ENCODE measurements at regions not wholly inside any gene's neighbourhood (a gene's known extent, or its start where the extent isn't known, plus 50 kb on each side); places are given as distances from the start of the nearest gene placed in this dataset.
"Not testable (repeated sequence)": the region's sequence is repeated elsewhere in the genome, so short reads cannot be mapped to it uniquely, and the experiment has no call there.

- H3K9ac ChIP-seq (ENCODE audit: low read depth, low read length); H3K4me3 ChIP-seq (ENCODE audit: low read length); H3K9me3 ChIP-seq (ENCODE audit: insufficient read depth, low read depth, low read length); H3K4me1 ChIP-seq (ENCODE audit: insufficient read depth, low read length); H3K27ac ChIP-seq (ENCODE audit: low read length); H3K27me3 ChIP-seq (ENCODE audit: insufficient read depth, low read length); H3K36me3 ChIP-seq (ENCODE audit: insufficient read depth, low read depth, low read length): not testable (repeated sequence)
Observed at GRCh38 chrY:12299796-12300195, 401.2 kb upstream of the USP9Y start.

DNA sequence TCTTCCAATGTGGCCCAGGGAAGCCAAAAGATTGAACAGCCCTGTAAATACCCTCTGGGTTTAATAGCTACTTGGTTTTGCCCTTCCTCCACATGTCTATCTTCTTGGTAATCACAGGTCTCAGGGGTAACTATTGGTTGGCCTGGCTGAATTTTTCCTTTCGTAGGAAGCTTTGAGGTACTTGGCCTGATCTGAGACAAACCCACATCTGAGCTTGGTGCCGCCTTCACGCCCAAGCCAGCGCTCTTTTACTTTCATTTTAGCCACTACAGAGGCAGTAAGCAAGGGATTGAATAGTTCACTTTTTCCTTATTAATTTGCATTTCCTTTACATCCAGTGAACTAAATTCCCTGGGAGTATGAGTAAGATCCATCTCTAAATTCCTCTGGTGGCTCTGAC lies 397.6 kb upstream of the USP9Y start:
- Histone ChIP-seq H3K36me3 (ENCODE audit: insufficient read depth, low read depth, low read length) (no peaks in the 10 kb centered on the region), H3K27ac (ENCODE audit: low read length) (no peak overlapping the region), H3K9ac (ENCODE audit: low read depth, low read length) (no peak overlapping the region), H3K4me1 (ENCODE audit: insufficient read depth, low read length) (no peaks in the 10 kb centered on the region), H3K9me3 (ENCODE audit: insufficient read depth, low read depth, low read length) (peaks cover 4% of the 10 kb centered on the region; the same call in 1 of the 2 replicates), H3K4me3 (ENCODE audit: low read length) (no peak overlapping the region), H3K27me3 (ENCODE audit: insufficient read depth, low read length) (no peaks in the 10 kb centered on the region)

- Histone ChIP-seq H3K27me3 (ENCODE audit: insufficient read depth, low read length) (no peaks in the 10 kb centered on the region), H3K9me3 (ENCODE audit: insufficient read depth, low read depth, low read length) (peaks cover 4% of the 10 kb centered on the region; the same call in 1 of the 2 replicates), H3K4me3 (ENCODE audit: low read length) (no peak overlapping the region), H3K4me1 (ENCODE audit: insufficient read depth, low read length) (no peaks in the 10 kb centered on the region), H3K9ac (ENCODE audit: low read depth, low read length) (no peak overlapping the region), H3K36me3 (ENCODE audit: insufficient read depth, low read depth, low read length) (no peaks in the 10 kb centered on the region), H3K27ac (ENCODE audit: low read length) (no peak overlapping the region)
Observed at GRCh38 chrY:12305456-12305855, 395.6 kb upstream of the USP9Y start.

DNA sequence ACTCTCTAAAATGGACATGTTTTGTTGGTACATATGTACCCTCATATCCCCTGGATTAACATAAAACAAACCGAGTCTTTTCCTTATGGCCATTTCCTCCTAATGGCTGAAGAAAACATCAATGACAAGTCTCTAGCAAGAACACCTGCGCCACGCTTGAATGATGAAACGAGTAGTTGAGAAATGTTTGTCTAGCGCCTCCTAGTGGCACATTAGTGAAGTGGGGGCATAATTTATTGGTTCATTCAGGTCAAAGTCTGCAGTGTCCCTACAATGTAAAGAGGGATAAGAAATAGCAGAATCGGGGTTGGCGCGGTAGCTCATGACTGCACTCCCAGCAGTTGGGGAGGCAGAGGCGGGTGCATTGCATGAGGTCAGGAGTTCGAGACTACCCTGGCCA lies 391.8 kb upstream of the USP9Y start:
- peaks cover 15% of the 10 kb centered on the region for H3K9me3 ChIP-seq (ENCODE audit: insufficient read depth, low read depth, low read length)
- no peak overlapping the region for H3K4me3 ChIP-seq (ENCODE audit: low read length)
- H3K9ac ChIP-seq (ENCODE audit: low read depth, low read length) = no peak overlapping the region
- H3K36me3 ChIP-seq (ENCODE audit: insufficient read depth, low read depth, low read length) = no peaks in the 10 kb centered on the region
- no peaks in the 10 kb centered on the region for H3K27me3 ChIP-seq (ENCODE audit: insufficient read depth, low read length)
- no peak overlapping the region for H3K27ac ChIP-seq (ENCODE audit: low read length)
- H3K4me1 ChIP-seq (ENCODE audit: insufficient read depth, low read length) = no peaks in the 10 kb centered on the region

- H3K9ac ChIP-seq (ENCODE audit: low read depth, low read length) = no peak overlapping the region
- no peaks in the 10 kb centered on the region for H3K4me1 ChIP-seq (ENCODE audit: insufficient read depth, low read length)
- H3K36me3 ChIP-seq (ENCODE audit: insufficient read depth, low read depth, low read length) = no peaks in the 10 kb centered on the region
- H3K4me3 ChIP-seq (ENCODE audit: low read length) = no peak overlapping the region
- peaks cover 15% of the 10 kb centered on the region for H3K9me3 ChIP-seq (ENCODE audit: insufficient read depth, low read depth, low read length)
- no peak overlapping the region for H3K27ac ChIP-seq (ENCODE audit: low read length)
- no peaks in the 10 kb centered on the region for H3K27me3 ChIP-seq (ENCODE audit: insufficient read depth, low read length)
Observed at GRCh38 chrY:12310832-12311231, 390.2 kb upstream of the USP9Y start.

GRCh38 chrY:12327751-12328150 lies 373.3 kb upstream of the USP9Y start:
- H3K4me3 ChIP-seq (ENCODE audit: low read length) = no peak overlapping the region
- H3K27ac ChIP-seq (ENCODE audit: low read length) = no peak overlapping the region
- no peaks in the 10 kb centered on the region for H3K9me3 ChIP-seq (ENCODE audit: insufficient read depth, low read depth, low read length)
- no peaks in the 10 kb centered on the region for H3K27me3 ChIP-seq (ENCODE audit: insufficient read depth, low read length)
- H3K9ac ChIP-seq (ENCODE audit: low read depth, low read length) = no peak overlapping the region
- H3K4me1 ChIP-seq (ENCODE audit: insufficient read depth, low read length) = no peaks in the 10 kb centered on the region
- no peaks in the 10 kb centered on the region for H3K36me3 ChIP-seq (ENCODE audit: insufficient read depth, low read depth, low read length)

DNA sequence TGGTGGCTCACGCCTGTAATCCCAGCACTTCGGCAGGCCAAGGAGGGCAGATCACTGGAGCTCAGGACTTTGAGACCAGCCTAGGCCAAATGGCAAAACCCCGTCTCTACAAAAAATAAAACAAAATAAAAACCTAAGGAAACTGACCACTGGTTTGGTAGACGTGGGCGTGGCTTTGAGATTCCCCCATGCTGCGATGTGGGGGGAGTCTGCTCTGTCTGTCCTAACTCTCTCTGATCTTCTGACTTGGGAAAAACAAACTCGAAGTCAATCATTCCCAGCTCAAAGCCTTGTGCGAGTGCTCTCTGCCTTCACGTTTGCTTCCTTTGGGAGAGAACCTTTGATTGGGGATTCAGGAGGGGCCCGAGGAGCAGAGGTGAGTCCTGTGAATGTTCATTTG lies 369.1 kb upstream of the USP9Y start:
- H3K4me3 ChIP-seq (ENCODE audit: low read length); H3K27ac ChIP-seq (ENCODE audit: low read length); H3K4me1 ChIP-seq (ENCODE audit: insufficient read depth, low read length); H3K36me3 ChIP-seq (ENCODE audit: insufficient read depth, low read depth, low read length); H3K9ac ChIP-seq (ENCODE audit: low read depth, low read length); H3K27me3 ChIP-seq (ENCODE audit: insufficient read depth, low read length); H3K9me3 ChIP-seq (ENCODE audit: insufficient read depth, low read depth, low read length): not testable (repeated sequence)

DNA sequence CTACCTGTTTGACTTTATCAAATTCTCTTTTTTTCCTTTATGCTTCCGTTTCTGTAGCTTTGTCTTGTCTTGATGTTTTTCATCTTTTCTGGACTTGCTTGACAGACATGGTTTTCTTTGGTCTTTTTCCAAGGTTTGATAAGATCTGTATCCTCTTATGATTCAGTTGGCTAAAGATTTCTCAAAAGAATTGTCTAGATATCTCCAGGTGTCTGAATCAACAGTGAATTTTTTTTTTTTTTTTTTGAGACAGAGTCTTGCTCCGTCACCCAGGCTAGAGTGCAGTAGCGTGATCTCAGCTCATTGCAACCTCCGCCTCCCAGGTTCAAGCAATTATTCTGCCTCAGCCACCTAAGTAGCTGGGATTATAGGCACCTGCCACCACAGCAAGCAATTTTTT lies 357.8 kb upstream of the USP9Y start:
- no peaks in the 10 kb centered on the region for H3K4me1 ChIP-seq (ENCODE audit: insufficient read depth, low read length)
- H3K4me3 ChIP-seq (ENCODE audit: low read length) = no peak overlapping the region
- H3K27me3 ChIP-seq (ENCODE audit: insufficient read depth, low read length) = no peaks in the 10 kb centered on the region
- no peaks in the 10 kb centered on the region for H3K9me3 ChIP-seq (ENCODE audit: insufficient read depth, low read depth, low read length)
- no peak overlapping the region for H3K27ac ChIP-seq (ENCODE audit: low read length)
- H3K36me3 ChIP-seq (ENCODE audit: insufficient read depth, low read depth, low read length) = no peaks in the 10 kb centered on the region
- no peak overlapping the region for H3K9ac ChIP-seq (ENCODE audit: low read depth, low read length)

- no peaks in the 10 kb centered on the region for H3K36me3 ChIP-seq (ENCODE audit: insufficient read depth, low read depth, low read length)
- H3K9me3 ChIP-seq (ENCODE audit: insufficient read depth, low read depth, low read length) = no peaks in the 10 kb centered on the region
- H3K4me3 ChIP-seq (ENCODE audit: low read length) = no peak overlapping the region
- H3K27ac ChIP-seq (ENCODE audit: low read length) = no peak overlapping the region
- no peaks in the 10 kb centered on the region for H3K4me1 ChIP-seq (ENCODE audit: insufficient read depth, low read length)
- H3K27me3 ChIP-seq (ENCODE audit: insufficient read depth, low read length) = no peaks in the 10 kb centered on the region
- H3K9ac ChIP-seq (ENCODE audit: low read depth, low read length) = no peak overlapping the region
Observed at GRCh38 chrY:12348181-12348580, 352.9 kb upstream of the USP9Y start.

- peaks cover 4% of the 10 kb centered on the region; the same call in 1 of the 2 replicates for H3K4me1 ChIP-seq (ENCODE audit: insufficient read depth, low read length)
- H3K27me3 ChIP-seq (ENCODE audit: insufficient read depth, low read length) = peaks cover 49% of the 10 kb centered on the region
- H3K4me3 ChIP-seq (ENCODE audit: low read length) = no peak overlapping the region
- no peak overlapping the region for H3K27ac ChIP-seq (ENCODE audit: low read length)
- H3K36me3 ChIP-seq (ENCODE audit: insufficient read depth, low read depth, low read length) = no peaks in the 10 kb centered on the region
- H3K9me3 ChIP-seq (ENCODE audit: insufficient read depth, low read depth, low read length) = no peaks in the 10 kb centered on the region
- no peak overlapping the region for H3K9ac ChIP-seq (ENCODE audit: low read depth, low read length)
Observed at GRCh38 chrY:12357204-12357603, 343.8 kb upstream of the USP9Y start.

DNA sequence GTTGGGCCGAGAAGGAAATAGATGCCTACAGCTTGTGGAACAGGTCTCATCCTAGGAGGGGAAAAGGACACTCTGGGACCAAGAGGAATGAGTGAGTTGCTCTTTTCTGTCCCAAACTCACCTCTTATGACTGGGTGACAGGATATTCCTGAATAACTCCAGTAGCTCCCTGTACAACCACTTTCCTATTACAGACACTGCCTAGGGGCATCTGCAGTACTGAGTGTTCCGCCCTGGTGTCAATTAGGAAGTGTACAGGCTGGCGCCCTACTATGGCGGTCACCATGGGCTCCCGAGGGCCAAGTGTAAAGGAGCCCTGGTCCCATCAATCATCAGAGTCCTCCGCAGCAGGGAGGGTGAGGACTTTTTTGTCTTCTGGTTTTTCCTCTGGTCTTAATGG lies 343.4 kb upstream of the USP9Y start:
- Histone ChIP-seq H3K27me3 (ENCODE audit: insufficient read depth, low read length) (peaks cover 53% of the 10 kb centered on the region), H3K4me3 (ENCODE audit: low read length) (no peak overlapping the region), H3K9ac (ENCODE audit: low read depth, low read length) (no peak overlapping the region), H3K27ac (ENCODE audit: low read length) (no peak overlapping the region), H3K9me3 (ENCODE audit: insufficient read depth, low read depth, low read length) (no peaks in the 10 kb centered on the region), H3K4me1 (ENCODE audit: insufficient read depth, low read length) (peaks cover 4% of the 10 kb centered on the region; the same call in 1 of the 2 replicates), H3K36me3 (ENCODE audit: insufficient read depth, low read depth, low read length) (no peaks in the 10 kb centered on the region)

GRCh38 chrY:12358337-12358736 lies 342.7 kb upstream of the USP9Y start:
- Histone ChIP-seq H3K9me3 (ENCODE audit: insufficient read depth, low read depth, low read length) (no peaks in the 10 kb centered on the region), H3K27me3 (ENCODE audit: insufficient read depth, low read length) (peaks cover 60% of the 10 kb centered on the region), H3K9ac (ENCODE audit: low read depth, low read length) (no peak overlapping the region), H3K4me3 (ENCODE audit: low read length) (no peak overlapping the region), H3K27ac (ENCODE audit: low read length) (no peak overlapping the region), H3K36me3 (ENCODE audit: insufficient read depth, low read depth, low read length) (no peaks in the 10 kb centered on the region), H3K4me1 (ENCODE audit: insufficient read depth, low read length) (peaks cover 4% of the 10 kb centered on the region; the same call in 1 of the 2 replicates)

DNA sequence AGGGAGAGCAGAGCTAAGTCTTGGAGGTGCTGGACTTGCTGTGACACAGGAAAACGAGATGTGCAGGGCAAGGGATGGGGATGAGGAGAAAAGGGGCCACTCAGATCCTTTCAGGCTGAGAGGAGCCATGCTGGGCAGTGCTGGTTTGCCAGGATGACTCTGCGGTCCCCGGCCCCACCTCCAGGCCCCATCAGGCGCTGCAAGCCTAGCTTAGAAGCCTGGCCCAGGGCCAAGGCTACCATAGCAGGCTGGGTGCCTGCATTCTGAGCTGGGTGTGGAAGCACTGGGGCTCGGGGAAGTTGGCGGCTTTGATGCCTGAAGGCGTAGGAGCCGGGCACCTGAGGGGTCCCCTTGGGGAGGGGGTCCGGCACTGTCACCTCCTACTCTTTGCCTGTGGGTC lies 341.2 kb upstream of the USP9Y start:
- H3K9ac ChIP-seq (ENCODE audit: low read depth, low read length) = no peak overlapping the region
- H3K4me3 ChIP-seq (ENCODE audit: low read length) = no peak overlapping the region
- H3K36me3 ChIP-seq (ENCODE audit: insufficient read depth, low read depth, low read length) = no peaks in the 10 kb centered on the region
- H3K27ac ChIP-seq (ENCODE audit: low read length) = no peak overlapping the region
- H3K27me3 ChIP-seq (ENCODE audit: insufficient read depth, low read length) = peaks cover 75% of the 10 kb centered on the region
- H3K9me3 ChIP-seq (ENCODE audit: insufficient read depth, low read depth, low read length) = no peaks in the 10 kb centered on the region
- peaks cover 4% of the 10 kb centered on the region; the same call in 1 of the 2 replicates for H3K4me1 ChIP-seq (ENCODE audit: insufficient read depth, low read length)

Data from iPS-20b (cell line).